ENCODE measurements at regions not wholly inside any gene's neighbourhood (a gene's known extent, or its start where the extent isn't known, plus 50 kb on each side); places are given as distances from the start of the nearest gene placed in this dataset.

- Histone ChIP-seq H3K27ac (no peak overlapping the region), H3K36me3 (no peaks in the 10 kb centered on the region), H3K9me3 (ENCODE audit: low read depth) (no peaks in the 10 kb centered on the region), H3K4me3 (no peak overlapping the region), H3K4me1 (ENCODE audit: low read depth) (no peaks in the 10 kb centered on the region), H3K27me3 (no peaks in the 10 kb centered on the region)
- DNase-seq (ENCODE audit: low read depth in 1 of 2, low spot score in 1 of 2): no peak
- TF ChIP-seq, protein P1, sequence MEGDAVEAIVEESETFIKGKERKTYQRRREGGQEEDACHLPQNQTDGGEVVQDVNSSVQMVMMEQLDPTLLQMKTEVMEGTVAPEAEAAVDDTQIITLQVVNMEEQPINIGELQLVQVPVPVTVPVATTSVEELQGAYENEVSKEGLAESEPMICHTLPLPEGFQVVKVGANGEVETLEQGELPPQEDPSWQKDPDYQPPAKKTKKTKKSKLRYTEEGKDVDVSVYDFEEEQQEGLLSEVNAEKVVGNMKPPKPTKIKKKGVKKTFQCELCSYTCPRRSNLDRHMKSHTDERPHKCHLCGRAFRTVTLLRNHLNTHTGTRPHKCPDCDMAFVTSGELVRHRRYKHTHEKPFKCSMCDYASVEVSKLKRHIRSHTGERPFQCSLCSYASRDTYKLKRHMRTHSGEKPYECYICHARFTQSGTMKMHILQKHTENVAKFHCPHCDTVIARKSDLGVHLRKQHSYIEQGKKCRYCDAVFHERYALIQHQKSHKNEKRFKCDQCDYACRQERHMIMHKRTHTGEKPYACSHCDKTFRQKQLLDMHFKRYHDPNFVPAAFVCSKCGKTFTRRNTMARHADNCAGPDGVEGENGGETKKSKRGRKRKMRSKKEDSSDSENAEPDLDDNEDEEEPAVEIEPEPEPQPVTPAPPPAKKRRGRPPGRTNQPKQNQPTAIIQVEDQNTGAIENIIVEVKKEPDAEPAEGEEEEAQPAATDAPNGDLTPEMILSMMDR (IDR thresholded peaks at IDR 0.05; ENCODE audit: low read depth, low read length): no peak
These were observed 313.3 kb upstream of the PRR16 start for GRCh38 chr5:120150770-120151169.

DNA sequence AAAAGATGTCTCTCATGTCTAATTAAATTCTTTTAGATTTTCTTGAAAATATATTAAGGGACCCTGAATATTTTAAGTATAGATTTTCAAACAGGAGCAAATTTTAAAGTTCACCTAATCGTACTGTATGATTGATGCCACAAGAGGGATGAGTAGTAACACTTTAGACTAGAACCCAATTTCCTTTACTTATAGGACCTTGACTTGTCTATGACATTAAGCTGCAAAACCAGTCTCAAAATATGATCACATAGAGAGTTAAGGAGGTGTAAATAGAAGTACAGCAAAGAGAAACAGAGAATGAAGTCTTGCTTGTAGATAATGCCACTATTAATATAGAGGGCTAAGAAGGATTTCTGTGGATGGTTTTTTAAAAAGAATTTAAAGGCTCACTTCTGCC lies 312.9 kb upstream of the PRR16 start:
- DNase-seq (ENCODE audit: low read depth in 1 of 2, low spot score in 1 of 2): no peak
- H3K4me3 ChIP-seq: no peak overlapping the region
- TF ChIP-seq, protein P1 (IDR thresholded peaks at IDR 0.05; ENCODE audit: low read depth, low read length): no peak
- no peak overlapping the region for H3K27ac ChIP-seq
- H3K9me3 ChIP-seq (ENCODE audit: low read depth): no peaks in the 10 kb centered on the region
- H3K4me1 ChIP-seq (ENCODE audit: low read depth): no peaks in the 10 kb centered on the region
- H3K27me3 ChIP-seq: no peaks in the 10 kb centered on the region
- H3K36me3 ChIP-seq: no peaks in the 10 kb centered on the region

GRCh38 chr5:120151825-120152224 lies 312.3 kb upstream of the PRR16 start:
- Histone ChIP-seq H3K27ac (no peak overlapping the region), H3K9me3 (ENCODE audit: low read depth) (no peaks in the 10 kb centered on the region), H3K4me1 (ENCODE audit: low read depth) (no peaks in the 10 kb centered on the region), H3K27me3 (no peaks in the 10 kb centered on the region), H3K36me3 (no peaks in the 10 kb centered on the region), H3K4me3 (no peak overlapping the region)
- DNase-seq (ENCODE audit: low read depth in 1 of 2, low spot score in 1 of 2): no peak
- TF ChIP-seq, protein P1 (IDR thresholded peaks at IDR 0.05; ENCODE audit: low read depth, low read length): no peak

DNA sequence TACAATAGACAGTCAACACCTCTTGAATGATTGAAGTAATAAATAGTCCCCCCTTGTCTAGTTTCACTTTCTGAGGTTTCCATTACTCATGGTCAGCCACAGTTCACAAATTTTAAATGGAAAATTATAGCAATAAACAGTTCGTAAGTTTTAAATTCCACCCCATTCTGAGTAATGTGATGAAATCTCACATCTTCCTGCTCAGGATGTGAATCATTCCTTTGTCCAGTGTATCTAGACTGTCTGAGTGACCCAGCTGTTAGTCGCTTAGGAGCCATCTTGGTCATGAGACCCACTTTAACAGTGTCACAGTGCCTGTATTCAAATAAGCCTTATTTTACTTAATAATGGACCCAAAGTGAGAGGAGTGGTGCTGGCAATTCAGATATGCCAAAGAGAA lies 311.6 kb upstream of the PRR16 start:
- Histone ChIP-seq H3K4me3 (no peak overlapping the region), H3K4me1 (ENCODE audit: low read depth) (no peaks in the 10 kb centered on the region), H3K27me3 (no peaks in the 10 kb centered on the region), H3K9me3 (ENCODE audit: low read depth) (no peaks in the 10 kb centered on the region), H3K36me3 (no peaks in the 10 kb centered on the region), H3K27ac (no peak overlapping the region)
- DNase-seq (ENCODE audit: low read depth in 1 of 2, low spot score in 1 of 2): peak in 1 of 2 donors; percentile 80
- TF ChIP-seq, protein P1 (IDR thresholded peaks at IDR 0.05; ENCODE audit: low read depth, low read length): no peak

- H3K36me3 ChIP-seq: no peaks in the 10 kb centered on the region
- H3K9me3 ChIP-seq (ENCODE audit: low read depth): no peaks in the 10 kb centered on the region
- H3K27me3 ChIP-seq: no peaks in the 10 kb centered on the region
- no peak overlapping the region for H3K27ac ChIP-seq
- no peak for DNase-seq (ENCODE audit: low read depth in 1 of 2, low spot score in 1 of 2)
- no peak overlapping the region for H3K4me3 ChIP-seq
- TF ChIP-seq, protein P1 (IDR thresholded peaks at IDR 0.05; ENCODE audit: low read depth, low read length): no peak
- no peaks in the 10 kb centered on the region for H3K4me1 ChIP-seq (ENCODE audit: low read depth)
These were observed 311.2 kb upstream of the PRR16 start for GRCh38 chr5:120152931-120153330.

DNA sequence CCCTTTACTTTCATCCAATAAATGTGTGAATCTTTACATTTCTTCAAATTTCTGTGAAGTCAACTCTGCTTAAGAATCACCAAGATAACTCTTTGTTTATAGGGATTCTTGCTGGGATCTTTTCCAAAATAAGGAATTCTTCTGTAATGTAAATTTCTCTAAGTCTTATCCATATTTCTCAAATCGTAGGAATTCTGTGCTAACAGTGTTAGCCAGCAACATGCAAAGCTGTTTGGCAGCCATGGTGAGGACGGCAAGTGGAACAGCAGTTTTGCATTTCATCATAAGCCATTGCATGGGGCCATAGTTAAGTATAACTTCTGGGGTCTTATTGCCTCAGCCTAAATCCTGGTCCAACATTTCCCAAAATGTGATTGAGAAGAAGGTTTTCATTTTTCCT lies 310.5 kb upstream of the PRR16 start:
- no peak overlapping the region for H3K4me3 ChIP-seq
- H3K27ac ChIP-seq: no peak overlapping the region
- H3K9me3 ChIP-seq (ENCODE audit: low read depth): no peaks in the 10 kb centered on the region
- H3K27me3 ChIP-seq: no peaks in the 10 kb centered on the region
- no peaks in the 10 kb centered on the region for H3K4me1 ChIP-seq (ENCODE audit: low read depth)
- TF ChIP-seq, protein P1 (IDR thresholded peaks at IDR 0.05; ENCODE audit: low read depth, low read length): no peak
- H3K36me3 ChIP-seq: no peaks in the 10 kb centered on the region
- DNase-seq (ENCODE audit: low read depth in 1 of 2, low spot score in 1 of 2): no peak

All from cardiac muscle cell (in vitro differentiated cells and primary cell).